Neutrophil (primary cell): ENCODE measurements at regions not wholly inside any gene's neighbourhood (a gene's known extent, or its start where the extent isn't known, plus 50 kb on each side); places are given as distances from the start of the nearest gene placed in this dataset.

ENCODE experiments used
- H3K27ac ChIP-seq: fragments of 200-600 bp; sonication (generic); 2 replicates; pipeline ENCODE4 v1.5.1; 2016; ENCODE audit warnings: mild to moderate bottlenecking, moderate library complexity
- H3K27me3 ChIP-seq: fragments of 200-600 bp; sonication (generic); 2 replicates; pipeline ENCODE4 v1.6.0; 2016; ENCODE audit warnings: mild to moderate bottlenecking
- H3K36me3 ChIP-seq: fragments of 200-600 bp; sonication (generic); 2 replicates; pipeline ENCODE4 v1.5.1; 2017
- H3K4me1 ChIP-seq, 2 experiments: fragments of 200-600 bp in 1 of 2; sonication (generic) in 1 of 2; 1 replicate in 1 of 2; 2 replicates in 1 of 2; pipeline versions ENCODE4 v1.5.1 to v1.6.1; 2013 to 2016; ENCODE audit warnings: low read depth in 1 of 2, low read length in 1 of 2, mild to moderate bottlenecking in 1 of 2, moderate library complexity in 1 of 2; ENCODE audit not compliant: control insufficient read depth in 1 of 2, insufficient read depth in 1 of 2
- H3K4me3 ChIP-seq, 2 experiments: fragments of 200-600 bp in 1 of 2; sonication (generic) in 1 of 2; 1 replicate in 1 of 2; 2 replicates in 1 of 2; pipeline ENCODE4 v1.5.1; 2013 to 2016; ENCODE audit warnings: low read depth in 1 of 2, low read length in 1 of 2, mild to moderate bottlenecking in 1 of 2, moderate library complexity in 1 of 2
- H3K9me3 ChIP-seq: fragments of 200-600 bp; sonication (generic); 2 replicates; pipeline ENCODE4 v1.5.1; 2016
- CTCF ChIP-seq: fragments of 200-600 bp; sonication (generic); IDR thresholded peaks from 2 replicates; pipeline ENCODE4 v1.5.1; 2016; ENCODE audit warnings: antibody characterized with exemption

DNA sequence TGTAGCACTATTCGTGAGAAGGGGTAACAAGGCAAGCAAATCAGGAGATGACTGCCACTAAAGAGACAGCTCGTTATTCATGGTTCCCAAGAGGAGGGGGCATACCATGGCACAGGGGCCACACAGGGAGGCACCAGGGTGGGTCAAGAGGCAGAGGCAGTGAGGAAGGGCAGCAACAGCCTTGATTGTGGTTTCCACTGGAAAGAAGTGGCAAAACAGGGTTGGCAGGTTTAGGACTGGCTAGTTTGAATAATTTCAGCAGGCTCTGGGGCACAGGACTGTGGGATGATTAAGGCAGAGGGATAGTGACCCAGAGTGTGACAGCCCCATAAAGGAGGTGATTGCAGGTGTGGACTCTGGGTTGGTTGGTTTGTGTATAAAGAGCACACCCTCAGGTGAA is 188.9 kb downstream of the CBLN1 start:
- H3K9me3 ChIP-seq = no peaks in the 10 kb centered on the region
- TF ChIP-seq CTCF = no peak
- H3K4me1 ChIP-seq = no peaks in the 10 kb centered on the region
- no peak overlapping the region for H3K27ac ChIP-seq
- H3K4me3 ChIP-seq = no peak overlapping the region
- no peaks in the 10 kb centered on the region for H3K27me3 ChIP-seq
- no peaks in the 10 kb centered on the region for H3K36me3 ChIP-seq

- TF ChIP-seq CTCF = no peak
- Histone ChIP-seq H3K36me3 (no peaks in the 10 kb centered on the region), H3K27me3 (no peaks in the 10 kb centered on the region), H3K4me1 (no peaks in the 10 kb centered on the region), H3K27ac (no peak overlapping the region), H3K4me3 (no peak overlapping the region), H3K9me3 (peaks cover 8% of the 10 kb centered on the region)
Measured at GRCh38 chr16:49089533-49089932, 192.1 kb downstream of the CBLN1 start.

- Histone ChIP-seq H3K9me3 (peaks cover 11% of the 10 kb centered on the region), H3K36me3 (no peaks in the 10 kb centered on the region), H3K4me1 (no peaks in the 10 kb centered on the region), H3K4me3 (no peak overlapping the region), H3K27me3 (no peaks in the 10 kb centered on the region), H3K27ac (no peak overlapping the region)
- no peak for TF ChIP-seq CTCF
Measured at GRCh38 chr16:49089039-49089438, 192.6 kb downstream of the CBLN1 start.

GRCh38 chr16:49085686-49086085 is 196.0 kb downstream of the CBLN1 start:
- Histone ChIP-seq H3K36me3 (no peaks in the 10 kb centered on the region), H3K9me3 (peaks cover 11% of the 10 kb centered on the region), H3K27ac (no peak overlapping the region), H3K27me3 (no peaks in the 10 kb centered on the region), H3K4me3 (no peak overlapping the region), H3K4me1 (no peaks in the 10 kb centered on the region)
- no peak for TF ChIP-seq CTCF

GRCh38 chr16:49084628-49085390 is 196.8 kb downstream of the CBLN1 start:
- no peaks in the 10 kb centered on the region for H3K27me3 ChIP-seq
- no peak for TF ChIP-seq CTCF

More at GRCh38 chr16:49084628-49085390, 196.8 kb downstream of the CBLN1 start:
- Histone ChIP-seq H3K27ac (no peak overlapping the region), H3K4me3 (no peak overlapping the region), H3K9me3 (peaks cover 11% of the 10 kb centered on the region), H3K4me1 (no peaks in the 10 kb centered on the region), H3K36me3 (no peaks in the 10 kb centered on the region)
